ENCODE measurements at regions not wholly inside any gene's neighbourhood (a gene's known extent, or its start where the extent isn't known, plus 50 kb on each side); places are given as distances from the start of the nearest gene placed in this dataset.

DNA sequence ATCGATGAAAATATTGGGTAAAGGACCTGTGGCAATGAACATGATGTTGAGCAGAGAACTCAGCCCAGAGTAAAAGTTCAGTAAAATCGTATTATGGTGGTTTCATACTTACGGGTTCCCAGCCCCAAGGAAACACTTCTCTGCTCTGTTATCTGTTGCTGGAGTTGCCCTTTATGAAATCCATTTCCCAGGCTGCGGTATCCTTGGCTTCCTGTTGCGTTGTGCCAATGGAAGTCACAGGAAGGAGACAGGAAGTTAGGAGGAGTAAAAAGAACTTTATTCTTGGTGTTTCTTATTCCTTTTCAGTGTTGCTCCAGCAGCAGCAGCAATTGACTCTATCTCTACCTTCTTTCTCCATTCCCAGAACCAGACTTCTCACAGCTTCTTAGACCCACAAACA lies 965.2 kb downstream of the VRK1 start:
- TF ChIP-seq, protein P1, sequence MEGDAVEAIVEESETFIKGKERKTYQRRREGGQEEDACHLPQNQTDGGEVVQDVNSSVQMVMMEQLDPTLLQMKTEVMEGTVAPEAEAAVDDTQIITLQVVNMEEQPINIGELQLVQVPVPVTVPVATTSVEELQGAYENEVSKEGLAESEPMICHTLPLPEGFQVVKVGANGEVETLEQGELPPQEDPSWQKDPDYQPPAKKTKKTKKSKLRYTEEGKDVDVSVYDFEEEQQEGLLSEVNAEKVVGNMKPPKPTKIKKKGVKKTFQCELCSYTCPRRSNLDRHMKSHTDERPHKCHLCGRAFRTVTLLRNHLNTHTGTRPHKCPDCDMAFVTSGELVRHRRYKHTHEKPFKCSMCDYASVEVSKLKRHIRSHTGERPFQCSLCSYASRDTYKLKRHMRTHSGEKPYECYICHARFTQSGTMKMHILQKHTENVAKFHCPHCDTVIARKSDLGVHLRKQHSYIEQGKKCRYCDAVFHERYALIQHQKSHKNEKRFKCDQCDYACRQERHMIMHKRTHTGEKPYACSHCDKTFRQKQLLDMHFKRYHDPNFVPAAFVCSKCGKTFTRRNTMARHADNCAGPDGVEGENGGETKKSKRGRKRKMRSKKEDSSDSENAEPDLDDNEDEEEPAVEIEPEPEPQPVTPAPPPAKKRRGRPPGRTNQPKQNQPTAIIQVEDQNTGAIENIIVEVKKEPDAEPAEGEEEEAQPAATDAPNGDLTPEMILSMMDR (IDR thresholded peaks at IDR 0.05; ENCODE audit: borderline replicate concordance, control extremely low read depth, extremely low read depth, insufficient read depth, missing control alignments) = no peak
- DNase-seq (ENCODE audit: low spot score) = no peak
- in situ Hi-C loops (cut with MboI; ENCODE audit: low sequenced_read_pairs, unreplicated experiment) = no loop called here

DNA sequence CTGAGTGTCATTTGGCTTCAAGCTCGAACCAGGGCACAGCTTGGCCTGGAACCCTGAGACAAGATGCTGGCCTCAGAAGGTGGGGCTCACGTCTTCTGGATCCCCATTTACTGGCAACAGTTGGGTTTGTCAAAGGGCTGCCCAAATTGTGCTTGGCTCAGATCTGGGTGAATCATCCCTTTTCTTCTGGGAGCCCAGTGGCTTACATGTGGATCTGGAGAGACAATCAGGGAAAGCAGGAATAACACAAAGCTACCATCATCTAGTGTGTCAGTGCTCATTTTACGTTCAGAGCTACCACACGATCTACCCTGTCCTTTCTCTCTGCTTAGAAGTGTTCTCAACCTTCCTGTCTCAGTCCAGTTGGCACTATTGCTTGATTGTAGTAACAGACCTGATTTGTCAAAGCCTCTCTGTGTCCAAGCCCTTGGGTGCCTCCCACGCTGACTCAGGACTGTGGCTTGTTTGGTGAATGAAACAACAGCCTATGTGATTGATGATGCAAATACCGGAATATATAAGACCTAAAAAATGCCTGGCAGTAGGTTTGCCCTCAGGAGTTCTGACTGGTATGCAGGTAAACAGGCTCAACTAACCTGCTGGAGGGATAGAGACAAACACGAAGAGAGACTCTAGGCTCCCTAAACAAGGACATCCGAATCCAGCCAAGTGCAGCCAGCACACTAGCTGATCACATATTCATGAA lies 974.3 kb downstream of the VRK1 start:
- TF ChIP-seq, protein P1 (IDR thresholded peaks at IDR 0.05; ENCODE audit: borderline replicate concordance, control extremely low read depth, extremely low read depth, insufficient read depth, missing control alignments) = no peak
- no peak for DNase-seq (ENCODE audit: low spot score)
- in situ Hi-C loops (cut with MboI; ENCODE audit: low sequenced_read_pairs, unreplicated experiment) = no loop called here

DNA sequence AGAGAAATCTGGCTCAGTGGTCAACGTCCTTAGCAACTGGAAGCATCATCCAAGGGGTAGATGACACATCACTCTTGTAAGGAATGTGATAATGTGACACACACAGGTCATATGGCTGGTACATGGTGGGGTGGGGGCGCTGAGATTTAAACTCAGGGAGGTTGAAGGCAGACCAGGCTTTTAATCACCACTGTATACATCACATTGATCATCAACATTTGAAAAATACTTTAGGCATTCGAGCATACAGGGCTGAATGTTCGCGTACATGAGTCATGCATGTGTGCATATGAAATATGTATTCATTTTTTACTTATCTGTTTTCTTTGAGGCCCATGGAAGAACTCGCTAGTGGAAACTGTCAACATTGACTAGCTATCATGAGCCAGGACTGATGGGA lies 976.4 kb downstream of the VRK1 start:
- in situ Hi-C loops (cut with MboI; ENCODE audit: low sequenced_read_pairs, unreplicated experiment) = no loop called here
- no peak for DNase-seq (ENCODE audit: low spot score)
- TF ChIP-seq, protein P1 (IDR thresholded peaks at IDR 0.05; ENCODE audit: borderline replicate concordance, control extremely low read depth, extremely low read depth, insufficient read depth, missing control alignments) = no peak

- DNase-seq (ENCODE audit: low spot score) = no peak
- in situ Hi-C loops (cut with MboI; ENCODE audit: low sequenced_read_pairs, unreplicated experiment) = no loop called here
- TF ChIP-seq, protein P1 (IDR thresholded peaks at IDR 0.05; ENCODE audit: borderline replicate concordance, control extremely low read depth, extremely low read depth, insufficient read depth, missing control alignments) = no peak
These were observed 979.8 kb downstream of the VRK1 start for GRCh38 chr14:97776890-97777558.

DNA sequence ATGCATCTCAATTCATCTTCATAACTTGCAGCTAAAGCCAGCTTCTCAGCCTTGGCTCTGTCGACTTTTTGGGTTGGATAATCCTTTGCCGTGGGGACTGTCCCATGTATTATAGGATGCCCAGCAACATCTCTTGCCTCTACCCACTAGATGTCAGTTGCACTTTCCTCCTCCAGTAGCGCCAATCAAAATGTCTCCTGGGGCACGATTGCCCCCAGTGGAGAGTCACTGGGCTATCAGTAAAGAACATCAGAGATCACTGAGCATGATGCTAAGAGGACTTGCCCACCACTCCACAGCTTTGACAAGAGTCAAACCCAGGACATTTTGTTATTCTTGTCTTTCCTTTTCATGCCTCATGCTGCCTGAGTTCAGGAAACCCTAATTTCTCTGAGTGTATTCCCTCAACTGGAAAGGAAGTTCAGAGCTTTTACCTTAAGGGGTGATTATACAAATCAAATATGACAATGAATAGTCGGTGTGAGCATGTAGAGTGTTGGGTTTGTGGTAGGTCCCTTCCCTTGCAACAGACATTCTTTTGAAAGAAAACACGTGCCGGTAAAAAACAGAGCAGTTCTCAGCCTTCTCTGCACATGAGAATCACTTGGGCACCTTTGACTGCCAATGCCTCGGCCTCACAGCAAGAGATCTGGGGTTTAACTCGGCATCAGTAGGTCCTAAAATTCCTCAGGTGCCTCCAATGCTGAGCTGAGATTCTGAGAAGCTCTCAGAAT lies 980.6 kb downstream of the VRK1 start:
- TF ChIP-seq, protein P1 (IDR thresholded peaks at IDR 0.05; ENCODE audit: borderline replicate concordance, control extremely low read depth, extremely low read depth, insufficient read depth, missing control alignments) = no peak
- in situ Hi-C loops (cut with MboI; ENCODE audit: low sequenced_read_pairs, unreplicated experiment) = no loop called here
- DNase-seq (ENCODE audit: low spot score) = no peak

GRCh38 chr14:97779140-97779539 lies 982.0 kb downstream of the VRK1 start:
- in situ Hi-C loops (cut with MboI; ENCODE audit: low sequenced_read_pairs, unreplicated experiment) = no loop called here
- DNase-seq (ENCODE audit: low spot score) = no peak
- TF ChIP-seq, protein P1 (IDR thresholded peaks at IDR 0.05; ENCODE audit: borderline replicate concordance, control extremely low read depth, extremely low read depth, insufficient read depth, missing control alignments) = no peak
